ENCODE measurements at regions not wholly inside any gene's neighbourhood (a gene's known extent, or its start where the extent isn't known, plus 50 kb on each side); places are given as distances from the start of the nearest gene placed in this dataset.

- TF ChIP-seq, protein P1, sequence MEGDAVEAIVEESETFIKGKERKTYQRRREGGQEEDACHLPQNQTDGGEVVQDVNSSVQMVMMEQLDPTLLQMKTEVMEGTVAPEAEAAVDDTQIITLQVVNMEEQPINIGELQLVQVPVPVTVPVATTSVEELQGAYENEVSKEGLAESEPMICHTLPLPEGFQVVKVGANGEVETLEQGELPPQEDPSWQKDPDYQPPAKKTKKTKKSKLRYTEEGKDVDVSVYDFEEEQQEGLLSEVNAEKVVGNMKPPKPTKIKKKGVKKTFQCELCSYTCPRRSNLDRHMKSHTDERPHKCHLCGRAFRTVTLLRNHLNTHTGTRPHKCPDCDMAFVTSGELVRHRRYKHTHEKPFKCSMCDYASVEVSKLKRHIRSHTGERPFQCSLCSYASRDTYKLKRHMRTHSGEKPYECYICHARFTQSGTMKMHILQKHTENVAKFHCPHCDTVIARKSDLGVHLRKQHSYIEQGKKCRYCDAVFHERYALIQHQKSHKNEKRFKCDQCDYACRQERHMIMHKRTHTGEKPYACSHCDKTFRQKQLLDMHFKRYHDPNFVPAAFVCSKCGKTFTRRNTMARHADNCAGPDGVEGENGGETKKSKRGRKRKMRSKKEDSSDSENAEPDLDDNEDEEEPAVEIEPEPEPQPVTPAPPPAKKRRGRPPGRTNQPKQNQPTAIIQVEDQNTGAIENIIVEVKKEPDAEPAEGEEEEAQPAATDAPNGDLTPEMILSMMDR (conservative IDR thresholded peaks at IDR 0.05) = no peak
- H3K27ac ChIP-seq = no peak overlapping the region
These were observed 448.6 kb upstream of the CDIN1 start for GRCh38 chr15:36130641-36131310.

DNA sequence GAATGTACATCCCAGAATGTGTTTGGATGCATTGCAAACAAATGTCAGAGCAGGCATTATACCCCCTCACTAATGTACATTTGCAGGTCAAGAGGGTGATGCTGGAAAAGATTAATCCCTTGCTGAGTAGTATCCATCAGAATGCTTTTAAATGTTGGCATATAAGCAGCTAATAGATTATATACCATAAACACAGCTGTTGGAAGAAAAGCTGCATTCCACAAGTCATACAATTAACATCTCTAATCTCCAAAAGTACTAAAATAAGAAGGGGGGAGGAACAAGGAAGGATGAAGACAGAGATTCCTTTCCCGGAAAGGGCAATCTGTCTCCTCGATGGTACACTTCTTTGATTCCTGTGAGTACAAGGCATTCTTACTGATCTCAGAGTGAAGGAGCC is 445.7 kb upstream of the CDIN1 start:
- no peak overlapping the region for H3K27ac ChIP-seq
- TF ChIP-seq, protein P1 (conservative IDR thresholded peaks at IDR 0.05) = no peak

GRCh38 chr15:36136049-36136448 is 443.4 kb upstream of the CDIN1 start:
- TF ChIP-seq, protein P1 (conservative IDR thresholded peaks at IDR 0.05) = no peak
- H3K27ac ChIP-seq = no peak overlapping the region

DNA sequence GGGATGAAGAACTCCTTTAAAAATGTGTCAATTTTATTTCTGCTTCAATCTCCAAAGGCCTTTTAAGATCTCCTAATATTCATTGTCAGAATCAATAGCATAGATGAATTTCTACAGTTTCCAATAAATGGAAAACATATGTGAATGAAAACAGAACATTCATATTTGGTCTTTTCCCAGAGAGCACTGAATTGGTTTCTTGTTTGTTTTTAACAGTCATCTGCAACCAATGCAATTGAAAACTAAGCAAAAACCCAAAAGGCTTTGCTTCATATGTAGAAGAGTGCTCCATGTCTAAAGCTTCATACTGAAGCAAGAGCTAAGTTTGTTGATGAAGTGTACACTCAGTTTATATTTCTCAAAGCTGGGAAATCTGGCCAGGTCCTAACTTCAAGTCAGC is 426.5 kb upstream of the CDIN1 start:
- no peak overlapping the region for H3K27ac ChIP-seq
- TF ChIP-seq, protein P1 (conservative IDR thresholded peaks at IDR 0.05) = no peak

DNA sequence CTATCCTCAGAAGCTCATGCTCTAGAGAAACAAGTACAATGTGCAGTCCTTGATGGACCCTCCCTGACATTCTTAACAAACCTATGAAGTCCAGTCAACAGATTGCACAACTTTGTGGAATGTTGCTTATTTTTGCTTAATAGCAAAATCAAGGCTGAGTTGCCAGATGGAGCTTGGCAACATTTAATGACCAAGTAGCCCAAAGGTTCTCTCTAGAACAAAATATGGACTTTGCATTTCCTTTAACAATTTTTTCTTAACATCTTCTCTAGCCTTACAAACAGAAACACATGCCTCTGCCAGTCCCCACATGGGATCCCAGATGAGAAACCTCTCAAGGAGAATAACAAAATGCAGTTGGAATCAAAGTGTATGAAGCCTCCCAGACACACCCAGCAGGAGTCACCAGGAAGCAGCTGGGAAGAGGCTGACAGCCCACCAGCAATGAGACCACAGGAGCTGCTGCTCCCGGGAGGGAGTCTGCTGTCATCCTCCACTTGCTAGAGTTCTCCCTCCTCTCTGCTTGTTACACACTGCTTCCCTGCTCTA is 422.5 kb upstream of the CDIN1 start:
- no peak overlapping the region for H3K27ac ChIP-seq
- TF ChIP-seq, protein P1 (conservative IDR thresholded peaks at IDR 0.05) = no peak

GRCh38 chr15:36160351-36160750 is 419.1 kb upstream of the CDIN1 start:
- no peak overlapping the region for H3K27ac ChIP-seq
- TF ChIP-seq, protein P1 (conservative IDR thresholded peaks at IDR 0.05) = no peak

DNA sequence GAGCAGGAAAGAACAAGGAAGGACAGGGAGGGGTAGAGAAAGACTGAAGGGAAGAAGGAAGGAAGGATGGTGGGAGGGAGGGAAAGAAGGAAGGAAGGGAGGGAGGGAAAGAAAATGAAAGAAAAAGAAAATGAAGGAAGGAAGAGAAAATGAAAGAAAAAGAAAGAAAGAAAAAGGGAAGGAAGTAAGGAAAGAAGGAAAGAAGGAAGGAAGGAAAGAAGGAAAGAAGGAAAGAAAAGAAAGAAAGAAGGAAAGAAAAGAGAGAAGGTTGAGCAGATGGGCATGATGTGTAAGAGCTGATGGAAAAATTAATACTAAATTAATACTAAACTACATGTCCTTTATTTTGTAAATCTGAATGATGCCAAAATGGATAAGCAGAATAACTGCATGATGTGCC is 418.3 kb upstream of the CDIN1 start:
- TF ChIP-seq, protein P1 (conservative IDR thresholded peaks at IDR 0.05) = no peak
- no peak overlapping the region for H3K27ac ChIP-seq
